Smooth muscle cell (in vitro differentiated cells): ENCODE measurements at regions not wholly inside any gene's neighbourhood (a gene's known extent, or its start where the extent isn't known, plus 50 kb on each side); places are given as distances from the start of the nearest gene placed in this dataset.

Experiments used
- DNase-seq: peaks from one replicate; lab custom pipeline; 2025; ENCODE audit not compliant: unreplicated experiment; lab: John Stamatoyannopoulos, UW
- H2AFZ ChIP-seq: fragments of 200-600 bp; sonication (generic); 2 replicates; pipeline ENCODE4 v1.6.0; 2016; ENCODE audit warnings: antibody characterized with exemption, low read depth, mild to moderate bottlenecking
- H3F3A ChIP-seq: fragments of 200-600 bp; sonication (generic); 2 replicates; pipeline ENCODE4 v1.6.0; 2017; ENCODE audit warnings: antibody characterized with exemption, low read depth
- H3K27ac ChIP-seq: fragments of 200-600 bp; sonication (generic); 2 replicates; pipeline ENCODE4 v1.5.1; 2016; ENCODE audit warnings: low read depth, mild to moderate bottlenecking
- H3K27me3 ChIP-seq: fragments of 200-600 bp; sonication (generic); 2 replicates; pipeline ENCODE4 v1.6.1; 2016; ENCODE audit warnings: low read depth, mild to moderate bottlenecking
- H3K36me3 ChIP-seq: fragments of 200-600 bp; sonication (generic); 2 replicates; pipeline ENCODE4 v1.5.1; 2016; ENCODE audit warnings: low read depth
- H3K4me1 ChIP-seq: fragments of 200-600 bp; sonication (generic); 2 replicates; pipeline ENCODE4 v1.5.1; 2016; ENCODE audit warnings: low read depth
- H3K4me2 ChIP-seq: fragments of 200-600 bp; sonication (generic); 2 replicates; pipeline ENCODE4 v1.6.0; 2016; ENCODE audit warnings: mild to moderate bottlenecking
- H3K4me3 ChIP-seq: fragments of 200-600 bp; sonication (generic); 2 replicates; pipeline ENCODE4 v1.5.1; 2016; ENCODE audit warnings: mild to moderate bottlenecking
- H3K79me2 ChIP-seq: fragments of 200-600 bp; sonication (generic); 2 replicates; pipeline ENCODE4 v1.6.0; 2016; ENCODE audit warnings: low read depth, mild to moderate bottlenecking
- H3K9ac ChIP-seq: fragments of 200-600 bp; sonication (generic); 2 replicates; pipeline ENCODE4 v1.6.0; 2016; ENCODE audit warnings: low read depth
- H3K9me3 ChIP-seq: fragments of 200-600 bp; sonication (generic); replicated peaks from 2 replicates; pipeline ENCODE4 v1.5.1; 2016; ENCODE audit warnings: low read depth
- H4K20me1 ChIP-seq: fragments of 200-600 bp; sonication (generic); 2 replicates; pipeline ENCODE4 v1.6.0; 2016; ENCODE audit warnings: low read depth
- WGBS: methylation state at CpG from one replicate; pipeline ENCODE4 v1.1.7; 2016; ENCODE audit warnings: low lambda C conversion rate; 5-methylcytosine and 5-hydroxymethylcytosine counted together
- TF ChIP-seq, protein P1 (sequence below): fragments of 200-600 bp; sonication (generic); IDR thresholded peaks from 2 replicates; pipeline ENCODE4 v1.5.1; 2017; ENCODE audit warnings: borderline replicate concordance, mild to moderate bottlenecking, antibody characterized with exemption; ENCODE audit not compliant: insufficient read depth, poor library complexity, severe bottlenecking

DNA sequence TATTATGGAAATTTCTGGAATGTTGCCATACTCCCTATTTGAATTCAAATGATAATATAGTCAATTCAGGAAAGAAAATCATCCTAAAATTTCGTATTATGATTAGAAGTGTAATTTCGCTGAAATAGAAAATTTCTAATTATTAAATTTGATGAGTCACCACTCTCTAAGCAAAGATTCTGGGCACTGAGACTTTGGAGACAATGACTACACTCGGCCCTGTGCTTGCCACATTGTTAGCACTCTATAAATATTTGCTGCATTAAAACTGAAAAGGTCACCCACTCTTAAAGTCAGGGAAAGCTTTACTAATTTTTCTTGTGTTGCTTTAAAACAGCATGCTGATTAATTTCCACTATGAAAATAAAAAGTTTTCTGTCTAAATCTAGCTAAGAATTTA, 240.3 kb downstream of the TLE4 start:
- DNase-seq = no peak
- no peak overlapping the region for H3K4me3 ChIP-seq
- 75% methylated on average over 3 of the region's 3 CpGs for WGBS
- peak overlapping the region; percentile 2 for H3K27ac ChIP-seq
- H3K27me3 ChIP-seq = no peaks in the 10 kb centered on the region
- no peaks in the 10 kb centered on the region for H3K79me2 ChIP-seq
- no peaks in the 10 kb centered on the region for H4K20me1 ChIP-seq
- TF ChIP-seq, protein P1, sequence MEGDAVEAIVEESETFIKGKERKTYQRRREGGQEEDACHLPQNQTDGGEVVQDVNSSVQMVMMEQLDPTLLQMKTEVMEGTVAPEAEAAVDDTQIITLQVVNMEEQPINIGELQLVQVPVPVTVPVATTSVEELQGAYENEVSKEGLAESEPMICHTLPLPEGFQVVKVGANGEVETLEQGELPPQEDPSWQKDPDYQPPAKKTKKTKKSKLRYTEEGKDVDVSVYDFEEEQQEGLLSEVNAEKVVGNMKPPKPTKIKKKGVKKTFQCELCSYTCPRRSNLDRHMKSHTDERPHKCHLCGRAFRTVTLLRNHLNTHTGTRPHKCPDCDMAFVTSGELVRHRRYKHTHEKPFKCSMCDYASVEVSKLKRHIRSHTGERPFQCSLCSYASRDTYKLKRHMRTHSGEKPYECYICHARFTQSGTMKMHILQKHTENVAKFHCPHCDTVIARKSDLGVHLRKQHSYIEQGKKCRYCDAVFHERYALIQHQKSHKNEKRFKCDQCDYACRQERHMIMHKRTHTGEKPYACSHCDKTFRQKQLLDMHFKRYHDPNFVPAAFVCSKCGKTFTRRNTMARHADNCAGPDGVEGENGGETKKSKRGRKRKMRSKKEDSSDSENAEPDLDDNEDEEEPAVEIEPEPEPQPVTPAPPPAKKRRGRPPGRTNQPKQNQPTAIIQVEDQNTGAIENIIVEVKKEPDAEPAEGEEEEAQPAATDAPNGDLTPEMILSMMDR = no peak
- peak overlapping the region; percentile 38 for H3K4me2 ChIP-seq
- no peak overlapping the region for H3K9ac ChIP-seq
- no peaks in the 10 kb centered on the region for H3K9me3 ChIP-seq
- H3F3A ChIP-seq = no peaks in the 10 kb centered on the region
- H3K36me3 ChIP-seq = no peaks in the 10 kb centered on the region
- H2AFZ ChIP-seq = no peak overlapping the region
- H3K4me1 ChIP-seq = peaks cover 13% of the 10 kb centered on the region

DNA sequence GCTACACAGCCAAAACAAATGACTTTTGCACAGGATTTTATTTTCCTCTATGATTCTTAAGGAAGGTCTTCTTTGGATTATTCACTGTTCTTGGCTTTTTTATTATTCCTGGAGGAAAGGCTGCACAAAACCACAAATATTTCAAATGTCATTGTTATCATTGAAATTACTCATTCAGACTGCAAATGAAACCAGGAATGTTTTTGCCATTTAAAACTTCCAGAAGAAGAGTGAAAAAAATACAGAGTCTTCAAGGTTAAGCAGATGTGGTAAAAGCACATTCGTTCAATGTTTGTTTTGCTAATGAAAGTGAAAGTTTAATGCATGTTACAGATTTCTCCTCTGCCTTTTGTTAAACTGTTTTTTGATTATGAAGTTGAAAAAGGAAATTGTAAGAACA, 238.2 kb downstream of the TLE4 start:
- Histone ChIP-seq H3K9me3 (no peaks in the 10 kb centered on the region), H3K27me3 (no peaks in the 10 kb centered on the region), H3K79me2 (no peaks in the 10 kb centered on the region), H4K20me1 (no peaks in the 10 kb centered on the region), H3F3A (no peaks in the 10 kb centered on the region), H3K27ac (peak overlapping the region; percentile 58), H2AFZ (no peak overlapping the region), H3K4me2 (peak overlapping the region; percentile 74), H3K4me3 (peak overlapping the region; percentile 22), H3K9ac (no peak overlapping the region), H3K4me1 (peaks cover 13% of the 10 kb centered on the region), H3K36me3 (no peaks in the 10 kb centered on the region)
- 0% methylated on average over 1 of the region's 1 CpG for WGBS
- TF ChIP-seq, protein P1 = no peak
- no peak for DNase-seq

DNA sequence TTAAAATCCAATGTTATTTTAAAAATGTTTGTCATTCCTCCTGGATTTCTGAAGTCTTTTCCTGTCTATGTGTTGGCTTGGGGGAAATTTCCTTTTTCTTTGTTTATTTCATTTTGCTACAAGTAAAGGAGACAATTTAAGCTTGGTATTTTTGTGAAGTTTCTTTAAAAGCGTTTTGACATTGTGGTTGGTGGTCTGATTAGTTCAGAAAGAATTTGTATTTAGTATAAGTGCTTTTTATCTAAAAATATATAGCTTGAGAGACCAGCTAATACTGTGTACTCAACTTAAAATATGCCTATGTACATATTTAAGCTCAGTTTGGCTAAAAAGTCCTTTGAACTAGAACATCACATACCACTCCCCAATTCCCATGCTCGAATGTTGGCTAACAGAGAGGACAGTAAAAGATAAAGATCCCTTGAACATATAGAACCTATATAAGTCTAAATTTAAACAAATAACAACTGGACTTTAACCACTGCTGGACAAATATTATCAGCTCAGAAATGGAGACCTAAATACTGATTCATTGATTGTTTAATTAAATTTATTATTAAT, 237.6 kb downstream of the TLE4 start:
- Histone ChIP-seq H3K4me1 (peaks cover 13% of the 10 kb centered on the region), H3K9me3 (no peaks in the 10 kb centered on the region), H3K36me3 (no peaks in the 10 kb centered on the region), H3K9ac (no peak overlapping the region), H3K4me2 (peak overlapping the region; percentile 74), H3K4me3 (peak overlapping the region; percentile 22), H4K20me1 (no peaks in the 10 kb centered on the region), H3K27me3 (no peaks in the 10 kb centered on the region), H3K79me2 (no peaks in the 10 kb centered on the region), H2AFZ (no peak overlapping the region), H3K27ac (peak overlapping the region; percentile 58), H3F3A (no peaks in the 10 kb centered on the region)
- WGBS = 8% methylated on average over 2 of the region's 2 CpGs
- DNase-seq = no peak
- TF ChIP-seq, protein P1 = no peak

DNA sequence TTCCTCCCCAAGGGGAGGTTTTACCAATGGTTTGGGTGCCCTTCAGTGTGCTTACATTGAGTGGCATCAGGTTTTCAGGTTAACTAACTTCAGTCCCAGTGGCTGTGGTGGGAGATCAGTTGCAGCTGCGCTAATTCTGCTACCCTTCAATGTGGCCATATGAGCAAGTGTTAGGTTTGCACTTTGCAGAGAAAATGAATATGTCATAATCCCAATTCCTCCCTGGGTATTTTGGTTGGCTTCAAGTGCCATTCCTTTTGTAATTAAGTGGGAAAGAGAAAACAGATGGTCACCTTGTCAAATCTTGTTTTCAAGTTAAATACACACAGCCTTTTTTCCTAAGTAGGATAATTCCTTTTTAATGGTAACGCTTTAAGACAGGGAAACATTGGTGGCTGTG, 236.2 kb downstream of the TLE4 start:
- Histone ChIP-seq H3K4me2 (no peak overlapping the region), H3K27me3 (no peaks in the 10 kb centered on the region), H4K20me1 (no peaks in the 10 kb centered on the region), H3K79me2 (no peaks in the 10 kb centered on the region), H3K4me3 (no peak overlapping the region), H3K9me3 (no peaks in the 10 kb centered on the region), H3K36me3 (no peaks in the 10 kb centered on the region), H3F3A (no peaks in the 10 kb centered on the region), H3K9ac (no peak overlapping the region), H2AFZ (no peak overlapping the region), H3K4me1 (peaks cover 13% of the 10 kb centered on the region), H3K27ac (no peak overlapping the region)
- no peak for DNase-seq
- 71% methylated on average over 2 of the region's 2 CpGs for WGBS
- TF ChIP-seq, protein P1 = no peak
